HUES6 (cell line): ENCODE measurements at regions not wholly inside any gene's neighbourhood (a gene's known extent, or its start where the extent isn't known, plus 50 kb on each side); places are given as distances from the start of the nearest gene placed in this dataset.

Experiments
- H3K27ac ChIP-seq: 2 replicates; pipeline ENCODE4 v1.7.0; 2013; ENCODE audit warnings: low read depth, mild to moderate bottlenecking, low read length, inconsistent platforms
- H3K27me3 ChIP-seq: 2 replicates; pipeline ENCODE4 v1.6.1; 2013; ENCODE audit warnings: low read length; ENCODE audit not compliant: control insufficient read depth, insufficient read depth
- H3K36me3 ChIP-seq: 2 replicates; pipeline ENCODE4 v1.6.1; 2013; ENCODE audit warnings: low read length; ENCODE audit not compliant: control insufficient read depth, insufficient read depth
- H3K4me1 ChIP-seq: 2 replicates; pipeline ENCODE4 v1.6.1; 2013; ENCODE audit warnings: low read length; ENCODE audit not compliant: control insufficient read depth, insufficient read depth
- H3K4me3 ChIP-seq: 2 replicates; pipeline ENCODE4 v1.5.1; 2013; ENCODE audit warnings: low read depth, low read length
- H3K9ac ChIP-seq: one replicate; pipeline ENCODE4 v1.6.1; 2013; ENCODE audit warnings: mild to moderate bottlenecking, low read length
- H3K9me3 ChIP-seq: 2 replicates; pipeline ENCODE4 v1.6.1; 2013; ENCODE audit warnings: low read depth, low read length; ENCODE audit not compliant: control insufficient read depth, insufficient read depth

GRCh38 chr7:97372882-97373281 lies 255.4 kb downstream of the SDHAF3 start:
- no peak overlapping the region for H3K4me3 ChIP-seq
- H3K4me1 ChIP-seq, result 0 out of 2 replicates have a peak, but pooled peaks cover 4% of the 10 kb centered on the region
- H3K27me3 ChIP-seq, result no peaks in the 10 kb centered on the region
- no peaks in the 10 kb centered on the region for H3K9me3 ChIP-seq
- no peak overlapping the region for H3K9ac ChIP-seq
- no peaks in the 10 kb centered on the region for H3K36me3 ChIP-seq
- H3K27ac ChIP-seq, result no peak overlapping the region

GRCh38 chr7:97373736-97374135 lies 256.2 kb downstream of the SDHAF3 start:
- no peak overlapping the region for H3K4me3 ChIP-seq
- no peak overlapping the region for H3K27ac ChIP-seq
- no peaks in the 10 kb centered on the region for H3K27me3 ChIP-seq
- no peaks in the 10 kb centered on the region for H3K36me3 ChIP-seq
- no peak overlapping the region for H3K9ac ChIP-seq
- H3K4me1 ChIP-seq, result 0 out of 2 replicates have a peak, but pooled peaks cover 4% of the 10 kb centered on the region
- H3K9me3 ChIP-seq, result no peaks in the 10 kb centered on the region

- H3K27me3 ChIP-seq, result no peaks in the 10 kb centered on the region
- no peak overlapping the region for H3K4me3 ChIP-seq
- H3K4me1 ChIP-seq, result no peaks in the 10 kb centered on the region
- no peak overlapping the region for H3K27ac ChIP-seq
- no peak overlapping the region for H3K9ac ChIP-seq
- no peaks in the 10 kb centered on the region for H3K36me3 ChIP-seq
- no peaks in the 10 kb centered on the region for H3K9me3 ChIP-seq
Observed at GRCh38 chr7:97377713-97378112, 260.2 kb downstream of the SDHAF3 start.

GRCh38 chr7:97381815-97382554 lies 264.5 kb downstream of the SDHAF3 start:
- H3K4me3 ChIP-seq, result no peak overlapping the region
- H3K27me3 ChIP-seq, result no peaks in the 10 kb centered on the region
- H3K36me3 ChIP-seq, result no peaks in the 10 kb centered on the region
- H3K4me1 ChIP-seq, result no peaks in the 10 kb centered on the region
- no peaks in the 10 kb centered on the region for H3K9me3 ChIP-seq
- no peak overlapping the region for H3K9ac ChIP-seq
- H3K27ac ChIP-seq, result no peak overlapping the region

GRCh38 chr7:97390052-97390451 lies 272.6 kb downstream of the SDHAF3 start:
- no peak overlapping the region for H3K27ac ChIP-seq
- no peaks in the 10 kb centered on the region; the same call in 1 of the 2 replicates for H3K9me3 ChIP-seq
- no peak overlapping the region for H3K9ac ChIP-seq
- no peaks in the 10 kb centered on the region for H3K36me3 ChIP-seq
- no peaks in the 10 kb centered on the region for H3K4me1 ChIP-seq
- no peaks in the 10 kb centered on the region for H3K27me3 ChIP-seq
- no peak overlapping the region for H3K4me3 ChIP-seq

- H3K9ac ChIP-seq, result no peak overlapping the region
Observed at GRCh38 chr7:97390915-97391593, 273.6 kb downstream of the SDHAF3 start.

GRCh38 chr7:97401398-97401797 lies 283.9 kb downstream of the SDHAF3 start:
- Histone ChIP-seq H3K4me1 (no peaks in the 10 kb centered on the region), H3K27ac (no peak overlapping the region), H3K9ac (no peak overlapping the region), H3K9me3 (no peaks in the 10 kb centered on the region), H3K27me3 (no peaks in the 10 kb centered on the region), H3K4me3 (no peak overlapping the region), H3K36me3 (no peaks in the 10 kb centered on the region)

More at GRCh38 chr7:97390915-97391593, 273.6 kb downstream of the SDHAF3 start:
- Histone ChIP-seq H3K27ac (no peak overlapping the region), H3K9me3 (no peaks in the 10 kb centered on the region; the same call in 1 of the 2 replicates), H3K27me3 (no peaks in the 10 kb centered on the region), H3K4me1 (no peaks in the 10 kb centered on the region), H3K36me3 (no peaks in the 10 kb centered on the region), H3K4me3 (no peak overlapping the region)

- H3K27me3 ChIP-seq, result no peaks in the 10 kb centered on the region
- no peaks in the 10 kb centered on the region for H3K4me1 ChIP-seq
- H3K4me3 ChIP-seq, result no peak overlapping the region
- no peaks in the 10 kb centered on the region for H3K36me3 ChIP-seq
- no peak overlapping the region for H3K27ac ChIP-seq
- H3K9ac ChIP-seq, result no peak overlapping the region
- H3K9me3 ChIP-seq, result no peaks in the 10 kb centered on the region
Observed at GRCh38 chr7:97405835-97406234, 288.3 kb downstream of the SDHAF3 start.

GRCh38 chr7:97407106-97407505 lies 289.6 kb downstream of the SDHAF3 start:
- no peak overlapping the region for H3K4me3 ChIP-seq
- no peak overlapping the region for H3K9ac ChIP-seq
- no peaks in the 10 kb centered on the region for H3K9me3 ChIP-seq
- H3K27ac ChIP-seq, result no peak overlapping the region
- H3K27me3 ChIP-seq, result no peaks in the 10 kb centered on the region
- no peaks in the 10 kb centered on the region for H3K36me3 ChIP-seq
- no peaks in the 10 kb centered on the region for H3K4me1 ChIP-seq

GRCh38 chr7:97409346-97409745 lies 291.8 kb downstream of the SDHAF3 start:
- no peaks in the 10 kb centered on the region for H3K9me3 ChIP-seq
- H3K9ac ChIP-seq, result no peak overlapping the region
- no peak overlapping the region for H3K4me3 ChIP-seq
- no peaks in the 10 kb centered on the region for H3K4me1 ChIP-seq
- no peak overlapping the region for H3K27ac ChIP-seq
- H3K27me3 ChIP-seq, result no peaks in the 10 kb centered on the region
- H3K36me3 ChIP-seq, result no peaks in the 10 kb centered on the region

GRCh38 chr7:97418312-97418711 lies 300.8 kb downstream of the SDHAF3 start:
- no peak overlapping the region for H3K27ac ChIP-seq
- H3K4me1 ChIP-seq, result no peaks in the 10 kb centered on the region
- no peaks in the 10 kb centered on the region for H3K27me3 ChIP-seq
- H3K4me3 ChIP-seq, result no peak overlapping the region
- no peaks in the 10 kb centered on the region for H3K36me3 ChIP-seq
- H3K9ac ChIP-seq, result no peak overlapping the region
- H3K9me3 ChIP-seq, result peaks cover 4% of the 10 kb centered on the region; the same call in 1 of the 2 replicates
